Gastrocnemius medialis (tissue), 4 donors: ENCODE measurements at regions not wholly inside any gene's neighbourhood (a gene's known extent, or its start where the extent isn't known, plus 50 kb on each side); places are given as distances from the start of the nearest gene placed in this dataset.

Source experiments
- ATAC-seq, 2 donors: fragments of 150-250 bp; one replicate each; pipeline ENCODE4 v1.9.1; 2016
- DNase-seq, 2 donors: peaks; one replicate each; pipeline ENCODE4 v3.0.0-alpha.2; 2019
- H3K27ac ChIP-seq, 4 donors: fragments of 200-600 bp; sonication (generic); 1 replicate in 1 of 4; 2 replicates in 3 of 4; pipeline ENCODE4 v1.5.1; 2016 to 2018; ENCODE audit warnings: mild to moderate bottlenecking in 2 of 4, moderate library complexity in 1 of 4
- H3K27me3 ChIP-seq, 3 donors: fragments of 200-600 bp; sonication (generic) in 2 of 3; 1 replicate in 1 of 3; 2 replicates in 2 of 3; pipeline versions ENCODE4 v1.5.1 to v1.6.0; 2016 to 2019; ENCODE audit warnings: mild to moderate bottlenecking in 1 of 3, moderate library complexity in 1 of 3
- H3K36me3 ChIP-seq, 2 donors: fragments of 200-600 bp; sonication (generic) in 1 of 2; one replicate each; pipeline ENCODE4 v1.5.1; 2017 to 2018
- H3K4me1 ChIP-seq, 2 donors: fragments of 200-600 bp; sonication (generic) in 1 of 2; one replicate each; pipeline ENCODE4 v1.5.1; 2016 to 2017; ENCODE audit warnings: mild to moderate bottlenecking in 2 of 2
- H3K4me3 ChIP-seq, 4 donors: fragments of 200-600 bp; sonication (generic) in 3 of 4; 1 replicate in 1 of 4; 2 replicates in 3 of 4; pipeline ENCODE4 v1.5.1; 2016 to 2019; ENCODE audit warnings: mild to moderate bottlenecking in 2 of 4
- H3K9me3 ChIP-seq, 3 donors: fragments of 200-600 bp; sonication (generic) in 2 of 3; 1 replicate in 1 of 3; 2 replicates in 2 of 3; pipeline ENCODE4 v1.5.1; 2016 to 2019
- CTCF ChIP-seq, 5 experiments: fragments of 450-650 bp in 3 of 5; fragments of 200-600 bp in 2 of 5; sonication (generic) in 2 of 5; IDR thresholded peaks in 4 of 5; conservative IDR thresholded peaks in 1 of 5; 1 replicate in 4 of 5; 2 replicates in 1 of 5; pipeline ENCODE4 v1.5.1; 2016 to 2019; ENCODE audit warnings: antibody characterized with exemption in 5 of 5, mild to moderate bottlenecking in 3 of 5, moderate library complexity in 3 of 5
- POLR2A ChIP-seq, 2 donors: fragments of 450-650 bp; IDR thresholded peaks; one replicate each; pipeline ENCODE4 v1.6.1; 2017; ENCODE audit warnings: antibody characterized with exemption in 2 of 2, mild to moderate bottlenecking in 2 of 2, moderate library complexity in 2 of 2
- in situ Hi-C, 4 donors: fragments of 200-750 bp; cut with MboI; loops; one replicate each; pipeline versions ENCODE4 v1.15.0 to v1.8.0; 2017; ENCODE audit warnings: low sequenced_read_pairs in 4 of 4
- intact Hi-C: fragments of 100-400 bp; cut with DNase I; formaldehyde crosslinking; loops from one replicate; pipeline ENCODE4 v1.15.1; 2023; ENCODE audit warnings: low total_unique reads

- Histone ChIP-seq H3K4me3 (no peak overlapping the region), H3K27me3 (no peaks in the 10 kb centered on the region), H3K36me3 (no peaks in the 10 kb centered on the region), H3K4me1 (no peaks in the 10 kb centered on the region), H3K9me3 (no peaks in the 10 kb centered on the region), H3K27ac (no peak overlapping the region)
- ATAC-seq (no peak), DNase-seq (no peak)
- TF ChIP-seq CTCF (IDR thresholded peaks at IDR 0.05 in 4 of 5, conservative IDR thresholded peaks at IDR 0.05 in 1 of 5) = no peak
- no peak for TF ChIP-seq POLR2A (IDR thresholded peaks at IDR 0.05)
- in situ Hi-C loops = no loop called here
- intact Hi-C loops = no loop called here
Observed at GRCh38 chr6:113750151-113750855, 106.8 kb upstream of the MARCKS start.

GRCh38 chr6:113754291-113754690, 102.9 kb upstream of the MARCKS start:
- Histone ChIP-seq H3K36me3 (no peaks in the 10 kb centered on the region), H3K9me3 (no peaks in the 10 kb centered on the region), H3K27ac (no peak overlapping the region), H3K4me1 (no peaks in the 10 kb centered on the region), H3K27me3 (no peaks in the 10 kb centered on the region), H3K4me3 (no peak overlapping the region)
- ATAC-seq (no peak), DNase-seq (no peak)
- TF ChIP-seq CTCF (IDR thresholded peaks at IDR 0.05 in 4 of 5, conservative IDR thresholded peaks at IDR 0.05 in 1 of 5) (no peak), POLR2A (IDR thresholded peaks at IDR 0.05) (no peak)
- in situ Hi-C loops (no loop called here), intact Hi-C loops (no loop called here)

GRCh38 chr6:113755449-113756289, 101.5 kb upstream of the MARCKS start:
- Histone ChIP-seq H3K9me3 (no peaks in the 10 kb centered on the region), H3K27ac (no peak overlapping the region), H3K4me1 (no peaks in the 10 kb centered on the region), H3K36me3 (no peaks in the 10 kb centered on the region), H3K4me3 (no peak overlapping the region), H3K27me3 (no peaks in the 10 kb centered on the region)
- no peak for ATAC-seq
- intact Hi-C loops = no loop called here
- no peak for DNase-seq
- in situ Hi-C loops = no loop called here
- no peak for TF ChIP-seq CTCF (IDR thresholded peaks at IDR 0.05 in 4 of 5, conservative IDR thresholded peaks at IDR 0.05 in 1 of 5)
- TF ChIP-seq POLR2A (IDR thresholded peaks at IDR 0.05) = no peak

GRCh38 chr6:113756290-113756665, 100.9 kb upstream of the MARCKS start:
- TF ChIP-seq POLR2A (IDR thresholded peaks at IDR 0.05) = no peak
- no peak for TF ChIP-seq CTCF (IDR thresholded peaks at IDR 0.05 in 4 of 5, conservative IDR thresholded peaks at IDR 0.05 in 1 of 5)
- no peak overlapping the region for H3K4me3 ChIP-seq
- DNase-seq (no peak), ATAC-seq (no peak)
- intact Hi-C loops (no loop called here), in situ Hi-C loops (no loop called here)
- H3K27me3 ChIP-seq = no peaks in the 10 kb centered on the region
- H3K9me3 ChIP-seq = no peaks in the 10 kb centered on the region
- H3K27ac ChIP-seq = no peak overlapping the region
- no peaks in the 10 kb centered on the region for H3K4me1 ChIP-seq
- H3K36me3 ChIP-seq = no peaks in the 10 kb centered on the region
